ENCODE measurements at regions not wholly inside any gene's neighbourhood (a gene's known extent, or its start where the extent isn't known, plus 50 kb on each side); places are given as distances from the start of the nearest gene placed in this dataset.

- FAIRE-seq: no peak
- no peak overlapping the region for H3K9ac ChIP-seq (ENCODE audit: low read length in 3 of 3)
- no peak for TF ChIP-seq CTCF (IDR thresholded peaks at IDR 0.05; ENCODE audit: borderline replicate concordance, extremely low read depth, insufficient read depth)
- DNase-seq: no peak
- no peak overlapping the region for H3K4me3 ChIP-seq (ENCODE audit: low read length in 3 of 3)
- H3K27ac ChIP-seq (ENCODE audit: low read depth in 2 of 2, low read length in 2 of 2): no peak overlapping the region
- intact Hi-C loops (cut with DNase I): no loop called here
- no peaks in the 10 kb centered on the region for H3K27me3 ChIP-seq (ENCODE audit: control insufficient read depth, insufficient read depth, low read length)
- H3K9me3 ChIP-seq (ENCODE audit: control insufficient read depth in 2 of 3, insufficient read depth in 1 of 3, low read length in 3 of 3): no peaks in the 10 kb centered on the region
- H3K36me3 ChIP-seq (ENCODE audit: control insufficient read depth in 2 of 3, insufficient read depth in 3 of 3, low read length in 3 of 3): no peaks in the 10 kb centered on the region
- no peaks in the 10 kb centered on the region for H3K4me1 ChIP-seq (ENCODE audit: control insufficient read depth in 2 of 3, insufficient read depth in 2 of 3, low read depth in 1 of 3, low read length in 3 of 3)
Observed at GRCh38 chr11:106415510-106415909, 338.0 kb downstream of the AASDHPPT start.

GRCh38 chr11:106418791-106419190 lies 341.3 kb downstream of the AASDHPPT start:
- FAIRE-seq: no peak

GRCh38 chr11:106420048-106420665 lies 342.7 kb downstream of the AASDHPPT start:
- Histone ChIP-seq H3K9me3 (ENCODE audit: control insufficient read depth in 2 of 3, insufficient read depth in 1 of 3, low read length in 3 of 3) (no peaks in the 10 kb centered on the region), H3K36me3 (ENCODE audit: control insufficient read depth in 2 of 3, insufficient read depth in 3 of 3, low read length in 3 of 3) (no peaks in the 10 kb centered on the region), H3K4me1 (ENCODE audit: control insufficient read depth in 2 of 3, insufficient read depth in 2 of 3, low read depth in 1 of 3, low read length in 3 of 3) (no peaks in the 10 kb centered on the region), H3K4me3 (ENCODE audit: low read length in 3 of 3) (no peak overlapping the region), H3K27ac (ENCODE audit: low read depth in 2 of 2, low read length in 2 of 2) (no peak overlapping the region), H3K27me3 (ENCODE audit: control insufficient read depth, insufficient read depth, low read length) (no peaks in the 10 kb centered on the region), H3K9ac (ENCODE audit: low read length in 3 of 3) (no peak overlapping the region)
- FAIRE-seq (no peak), DNase-seq (no peak)
- intact Hi-C loops (cut with DNase I): no loop called here
- TF ChIP-seq CTCF (IDR thresholded peaks at IDR 0.05; ENCODE audit: borderline replicate concordance, extremely low read depth, insufficient read depth): no peak

More at GRCh38 chr11:106418791-106419190, 341.3 kb downstream of the AASDHPPT start:
- Histone ChIP-seq H3K4me1 (ENCODE audit: control insufficient read depth in 2 of 3, insufficient read depth in 2 of 3, low read depth in 1 of 3, low read length in 3 of 3) (no peaks in the 10 kb centered on the region), H3K36me3 (ENCODE audit: control insufficient read depth in 2 of 3, insufficient read depth in 3 of 3, low read length in 3 of 3) (no peaks in the 10 kb centered on the region), H3K27me3 (ENCODE audit: control insufficient read depth, insufficient read depth, low read length) (no peaks in the 10 kb centered on the region), H3K9ac (ENCODE audit: low read length in 3 of 3) (no peak overlapping the region), H3K9me3 (ENCODE audit: control insufficient read depth in 2 of 3, insufficient read depth in 1 of 3, low read length in 3 of 3) (no peaks in the 10 kb centered on the region), H3K4me3 (ENCODE audit: low read length in 3 of 3) (no peak overlapping the region), H3K27ac (ENCODE audit: low read depth in 2 of 2, low read length in 2 of 2) (no peak overlapping the region)
- TF ChIP-seq CTCF (IDR thresholded peaks at IDR 0.05; ENCODE audit: borderline replicate concordance, extremely low read depth, insufficient read depth): no peak
- DNase-seq: no peak
- intact Hi-C loops (cut with DNase I): no loop called here

- no peaks in the 10 kb centered on the region for H3K9me3 ChIP-seq (ENCODE audit: control insufficient read depth in 2 of 3, insufficient read depth in 1 of 3, low read length in 3 of 3)
- intact Hi-C loops (cut with DNase I): no loop called here
- H3K9ac ChIP-seq (ENCODE audit: low read length in 3 of 3): no peak overlapping the region
- H3K4me1 ChIP-seq (ENCODE audit: control insufficient read depth in 2 of 3, insufficient read depth in 2 of 3, low read depth in 1 of 3, low read length in 3 of 3): no peaks in the 10 kb centered on the region
- DNase-seq: no peak
- H3K27me3 ChIP-seq (ENCODE audit: control insufficient read depth, insufficient read depth, low read length): no peaks in the 10 kb centered on the region
- no peak overlapping the region for H3K4me3 ChIP-seq (ENCODE audit: low read length in 3 of 3)
- FAIRE-seq: no peak
- no peak overlapping the region for H3K27ac ChIP-seq (ENCODE audit: low read depth in 2 of 2, low read length in 2 of 2)
- no peaks in the 10 kb centered on the region for H3K36me3 ChIP-seq (ENCODE audit: control insufficient read depth in 2 of 3, insufficient read depth in 3 of 3, low read length in 3 of 3)
- TF ChIP-seq CTCF (IDR thresholded peaks at IDR 0.05; ENCODE audit: borderline replicate concordance, extremely low read depth, insufficient read depth): no peak
Observed at GRCh38 chr11:106420686-106421085, 343.2 kb downstream of the AASDHPPT start.

Measured in kidney (tissue), 13 donors.